Activated gamma-delta T cell treated with anti-CD3 and anti-CD28 coated beads, Interleukin-2, amount 50 U/mL, for 16 hours (primary cell): ENCODE measurements at regions not wholly inside any gene's neighbourhood (a gene's known extent, or its start where the extent isn't known, plus 50 kb on each side); places are given as distances from the start of the nearest gene placed in this dataset.

Experiments used
- DNase-seq: peaks from one replicate; pipeline ENCODE4 v3.0.0-alpha.2; 2020; ENCODE audit warnings: low read depth

GRCh38 chr13:88085036-88085435 is 413.9 kb downstream of the SLITRK5 start:
- DNase-seq: no peak

DNA sequence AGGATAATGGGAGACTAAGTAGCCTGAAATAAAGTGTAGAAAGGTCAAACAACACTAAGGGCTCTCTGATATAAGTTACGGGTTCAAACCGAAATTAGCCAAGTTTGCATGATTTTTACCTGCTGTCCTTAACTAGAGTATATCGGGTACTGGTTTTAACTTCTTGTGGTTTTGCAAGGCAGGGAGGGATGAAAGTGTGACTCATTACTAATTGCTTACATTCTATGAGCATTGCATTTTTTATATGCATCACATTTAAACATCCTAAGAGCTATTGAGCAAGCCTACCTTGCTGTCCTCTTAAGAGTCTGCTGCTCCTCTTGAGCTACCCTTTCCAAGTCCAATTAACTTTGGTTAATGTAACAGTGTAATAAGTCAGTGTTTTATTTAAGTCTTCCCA is 415.4 kb downstream of the SLITRK5 start:
- no peak for DNase-seq

DNA sequence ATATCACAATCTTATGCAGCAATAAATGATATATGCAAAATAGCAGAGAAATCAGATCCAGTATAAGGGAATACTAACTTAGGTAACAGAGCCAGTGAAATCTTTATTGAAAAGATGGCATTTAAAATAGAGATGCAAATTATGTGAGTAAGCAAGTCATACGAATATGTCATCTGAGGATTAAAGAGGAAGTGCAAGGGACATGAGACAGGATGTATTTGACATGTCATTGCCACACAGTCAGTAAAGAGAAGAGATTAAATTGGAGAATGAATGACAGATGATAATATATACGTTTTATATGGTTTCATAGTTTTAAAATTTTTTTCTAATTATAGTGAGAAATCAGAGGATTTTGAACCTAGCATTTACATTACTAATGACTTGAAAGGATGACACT is 426.4 kb downstream of the SLITRK5 start:
- DNase-seq: no peak

DNA sequence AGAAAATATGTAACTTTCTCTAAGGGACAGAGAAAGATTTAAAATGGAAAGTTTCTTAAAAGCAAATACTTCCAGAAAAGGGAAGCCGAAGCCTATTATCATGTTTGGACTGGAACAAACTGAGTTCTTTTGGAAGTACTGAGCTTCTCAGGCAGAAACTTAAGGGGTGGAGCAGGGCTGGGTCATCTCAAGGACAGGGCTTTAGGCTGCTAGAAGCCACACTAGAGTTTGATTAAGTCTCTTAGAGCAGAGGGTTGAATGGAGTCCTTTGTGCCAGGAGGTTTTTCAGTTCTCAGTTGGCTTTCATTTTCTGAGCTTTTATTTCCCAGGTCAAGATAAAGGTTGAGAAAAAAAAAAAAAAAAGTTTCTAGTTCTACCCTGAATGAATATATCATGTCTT is 432.7 kb downstream of the SLITRK5 start:
- no peak for DNase-seq

- no peak for DNase-seq
Measured at GRCh38 chr13:88104576-88104975, 433.4 kb downstream of the SLITRK5 start.

DNA sequence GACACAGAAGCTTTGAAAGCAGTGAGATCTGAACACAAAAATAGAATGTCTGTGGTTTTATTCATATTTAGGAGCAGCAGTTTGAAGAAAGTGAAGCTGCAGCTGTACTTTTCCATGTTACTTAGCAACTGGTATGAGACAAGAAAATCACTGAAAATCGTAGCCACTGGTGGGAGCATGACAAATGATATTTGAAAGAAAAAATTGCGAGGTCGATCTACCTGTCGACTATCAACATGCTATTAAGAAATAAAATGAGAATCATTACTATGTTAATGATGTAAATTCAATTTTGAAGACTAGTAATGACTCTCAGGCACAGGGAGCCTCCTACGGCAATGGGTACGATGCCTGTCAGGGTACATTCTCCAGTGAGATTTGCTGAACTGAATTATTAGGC is 436.4 kb downstream of the SLITRK5 start:
- no peak for DNase-seq

GRCh38 chr13:88112526-88112925 is 441.4 kb downstream of the SLITRK5 start:
- no peak for DNase-seq

DNA sequence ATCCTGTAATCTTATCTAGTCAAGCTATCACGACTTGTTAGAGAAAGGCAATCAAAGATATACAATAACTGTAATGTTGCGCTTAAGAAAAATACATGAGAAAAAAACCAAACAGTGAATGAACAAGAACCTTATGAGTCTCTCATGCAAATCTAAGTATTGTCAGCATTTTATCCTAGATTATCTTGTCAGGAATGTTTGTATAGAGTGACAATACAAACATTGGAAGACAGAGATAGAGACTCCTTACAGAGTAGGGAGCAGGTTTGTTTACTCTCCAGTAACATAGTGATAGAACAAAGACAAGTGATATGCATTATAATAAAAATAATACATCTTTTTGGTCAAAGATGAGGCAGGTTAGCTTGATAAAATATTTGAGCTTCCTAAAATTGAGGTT is 444.8 kb downstream of the SLITRK5 start:
- DNase-seq: no peak

GRCh38 chr13:88118952-88119351 is 447.8 kb downstream of the SLITRK5 start:
- no peak for DNase-seq

- DNase-seq: no peak
Measured at GRCh38 chr13:88124142-88124541, 453.0 kb downstream of the SLITRK5 start.

DNA sequence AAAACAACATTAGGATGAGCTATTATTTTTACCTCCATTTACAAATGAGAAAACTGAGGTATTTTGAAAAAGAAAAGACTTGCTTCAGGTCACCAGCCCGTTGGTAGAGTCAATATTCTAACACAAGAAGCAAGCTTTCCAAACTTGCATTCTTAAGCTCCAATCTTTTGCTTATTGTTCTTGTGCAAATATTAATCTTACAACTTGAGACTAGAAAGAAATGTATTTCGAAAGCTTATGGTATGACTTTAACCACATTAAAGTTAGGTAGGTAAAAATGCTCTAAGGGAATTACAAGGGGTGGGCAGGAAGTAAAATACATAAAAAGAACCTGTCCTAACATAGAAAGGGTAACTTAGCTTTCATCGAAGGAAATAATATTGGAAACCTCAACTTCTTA is 453.9 kb downstream of the SLITRK5 start:
- DNase-seq: no peak

GRCh38 chr13:88136098-88136790 is 465.1 kb downstream of the SLITRK5 start:
- no peak for DNase-seq

- DNase-seq: no peak
Measured at GRCh38 chr13:88142653-88143052, 471.5 kb downstream of the SLITRK5 start.

DNA sequence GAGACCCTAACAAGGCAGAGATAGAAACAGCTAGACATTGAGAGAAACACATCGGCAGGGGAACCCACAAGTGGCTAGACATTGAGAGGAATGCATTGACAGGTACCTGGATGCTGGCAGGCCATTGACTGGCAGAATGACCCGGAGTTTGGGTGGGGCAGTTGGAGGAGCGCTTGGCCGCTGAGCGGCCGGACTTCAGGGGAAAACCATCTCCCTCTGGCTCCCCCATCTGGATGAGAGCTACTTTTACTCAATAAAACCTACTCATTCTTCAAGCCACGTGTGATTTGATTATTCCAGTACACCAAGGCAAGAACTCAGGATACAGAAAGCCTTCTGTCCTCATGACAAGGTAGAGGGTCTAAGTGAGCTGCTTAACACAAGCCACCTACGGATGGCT is 473.4 kb downstream of the SLITRK5 start:
- DNase-seq: no peak

GRCh38 chr13:88153353-88153752 is 482.2 kb downstream of the SLITRK5 start:
- no peak for DNase-seq

- DNase-seq: no peak
Measured at GRCh38 chr13:88154001-88154400, 482.8 kb downstream of the SLITRK5 start.

- no peak for DNase-seq
Measured at GRCh38 chr13:88162076-88162702, 491.0 kb downstream of the SLITRK5 start.

DNA sequence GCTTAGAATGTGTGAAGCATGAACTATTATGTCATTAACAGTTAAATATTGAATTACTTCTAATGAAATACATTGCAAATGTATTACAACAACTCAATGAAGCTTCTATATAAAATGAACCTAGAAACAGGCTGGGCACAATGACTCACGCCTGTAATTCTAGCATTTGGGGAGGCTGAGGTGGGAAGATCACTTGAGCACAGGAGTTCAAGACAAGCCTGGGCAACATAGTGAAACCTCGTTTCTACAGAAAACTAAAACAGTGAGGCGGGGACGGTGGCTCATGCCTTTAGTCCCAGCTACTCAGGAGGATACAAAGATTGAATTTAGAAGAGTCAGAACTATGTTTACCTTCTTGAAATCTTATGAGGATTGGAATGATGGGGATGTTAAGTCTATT is 505.1 kb downstream of the SLITRK5 start:
- no peak for DNase-seq

- DNase-seq: no peak
Measured at GRCh38 chr13:88183440-88183839, 512.3 kb downstream of the SLITRK5 start.

GRCh38 chr13:88188986-88189385 is 517.8 kb downstream of the SLITRK5 start:
- no peak for DNase-seq

GRCh38 chr13:88189728-88190127 is 518.6 kb downstream of the SLITRK5 start:
- no peak for DNase-seq

- DNase-seq: no peak
Measured at GRCh38 chr13:88196106-88196505, 524.9 kb downstream of the SLITRK5 start.

- no peak for DNase-seq
Measured at GRCh38 chr13:88217372-88217771, 546.2 kb downstream of the SLITRK5 start.

DNA sequence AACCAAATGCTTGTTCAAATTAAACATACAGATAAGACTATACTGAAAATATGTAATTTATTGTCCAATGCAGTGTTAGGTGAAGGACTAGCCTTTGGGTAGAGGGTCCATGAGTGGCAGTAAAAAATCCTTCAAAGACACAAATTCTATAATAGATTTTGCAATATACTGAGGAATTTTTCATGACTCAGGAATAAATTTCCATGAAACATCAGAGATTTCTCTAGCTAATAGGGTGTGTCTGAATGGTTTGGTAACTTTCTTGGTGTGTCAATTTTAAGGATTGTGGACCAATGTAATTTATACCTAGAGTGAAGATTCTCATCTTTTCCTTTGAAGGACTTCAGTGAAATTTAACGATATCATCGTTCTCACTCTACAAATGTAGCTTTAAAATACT is 546.7 kb downstream of the SLITRK5 start:
- no peak for DNase-seq
